ENCODE measurements at regions not wholly inside any gene's neighbourhood (a gene's known extent, or its start where the extent isn't known, plus 50 kb on each side); places are given as distances from the start of the nearest gene placed in this dataset.

DNA sequence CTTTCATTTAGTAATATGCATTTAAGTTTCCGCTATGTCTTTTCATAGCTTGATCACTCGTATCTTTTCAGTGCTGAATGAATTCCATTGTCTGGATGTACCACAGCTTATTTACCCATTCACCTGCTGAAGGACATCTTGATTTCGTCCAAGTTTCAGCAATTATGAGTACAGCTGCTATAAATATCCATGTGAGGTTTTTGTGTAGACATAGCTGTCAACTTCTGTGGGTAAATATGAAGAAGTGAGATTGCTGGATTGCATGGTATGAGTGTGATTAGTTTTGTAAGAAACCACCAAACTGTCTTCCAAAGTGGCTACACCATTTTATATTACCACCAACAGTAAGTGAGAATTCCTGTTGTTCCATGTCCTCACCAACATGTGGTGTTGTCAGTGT lies 79.2 kb upstream of the STMND1 start:
- DNase-seq (ENCODE audit: low read depth, low spot score) (no peak), FAIRE-seq (no peak)
- H3K4me2 ChIP-seq (ENCODE audit: control insufficient read depth, extremely low read depth, insufficient read depth, low read depth, low read length) = no peak overlapping the region
- H3K4me3 ChIP-seq (ENCODE audit: control insufficient read depth in 2 of 3, extremely low read depth in 1 of 3, insufficient read depth in 2 of 3, low read depth in 1 of 3, low read length in 3 of 3) = no peak overlapping the region
- no peaks in the 10 kb centered on the region for H3K79me2 ChIP-seq (ENCODE audit: control insufficient read depth, insufficient read depth, low read length)
- no peaks in the 10 kb centered on the region for H3K4me1 ChIP-seq (ENCODE audit: control insufficient read depth, extremely low read depth, insufficient read depth, low read length)
- no peaks in the 10 kb centered on the region for H3K9me1 ChIP-seq (ENCODE audit: control insufficient read depth, extremely low read depth, insufficient read depth, low read length)
- no peak overlapping the region for H3K27ac ChIP-seq (ENCODE audit: control insufficient read depth, insufficient read depth, low read length)
- no peak overlapping the region for H3K9ac ChIP-seq (ENCODE audit: control insufficient read depth, extremely low read depth, insufficient read depth, low read length)
- H3K27me3 ChIP-seq (ENCODE audit: control insufficient read depth, extremely low read depth, insufficient read depth, low read length) = no peaks in the 10 kb centered on the region
- TF ChIP-seq CTCF (optimal IDR thresholded peaks at IDR 0.05 in 1 of 3, IDR thresholded peaks at IDR 0.05 in 1 of 3, conservative IDR thresholded peaks at IDR 0.05 in 1 of 3; ENCODE audit: extremely low read depth in 1 of 3, insufficient read depth in 2 of 3, low read length in 3 of 3) (no peak), EZH2 (IDR thresholded peaks at IDR 0.05; ENCODE audit: low read length) (no peak)
- H3K36me3 ChIP-seq (ENCODE audit: control insufficient read depth in 2 of 2, extremely low read depth in 1 of 2, insufficient read depth in 2 of 2, low read length in 2 of 2) = no peaks in the 10 kb centered on the region
- no peaks in the 10 kb centered on the region for H4K20me1 ChIP-seq (ENCODE audit: control insufficient read depth, extremely low read depth, insufficient read depth, low read length)
- H3K9me3 ChIP-seq (ENCODE audit: control insufficient read depth, low read depth, low read length) = no peaks in the 10 kb centered on the region
- H2AFZ ChIP-seq (ENCODE audit: control insufficient read depth, low read length) = no peak overlapping the region
- dilution Hi-C loops (cut with MboI; ENCODE audit: extremely low pct_ligation_motif_present, low sequenced_read_pairs) = no loop called here

GRCh38 chr6:17021539-17021889 lies 80.3 kb upstream of the STMND1 start:
- FAIRE-seq = no peak
- dilution Hi-C loops (cut with MboI; ENCODE audit: extremely low pct_ligation_motif_present, low sequenced_read_pairs) = no loop called here
- H3K9ac ChIP-seq (ENCODE audit: control insufficient read depth, extremely low read depth, insufficient read depth, low read length) = no peak overlapping the region

More at GRCh38 chr6:17021539-17021889, 80.3 kb upstream of the STMND1 start:
- Histone ChIP-seq H3K27ac (ENCODE audit: control insufficient read depth, insufficient read depth, low read length) (no peak overlapping the region), H4K20me1 (ENCODE audit: control insufficient read depth, extremely low read depth, insufficient read depth, low read length) (no peaks in the 10 kb centered on the region), H3K27me3 (ENCODE audit: control insufficient read depth, extremely low read depth, insufficient read depth, low read length) (no peaks in the 10 kb centered on the region), H3K36me3 (ENCODE audit: control insufficient read depth in 2 of 2, extremely low read depth in 1 of 2, insufficient read depth in 2 of 2, low read length in 2 of 2) (no peaks in the 10 kb centered on the region), H3K9me1 (ENCODE audit: control insufficient read depth, extremely low read depth, insufficient read depth, low read length) (no peaks in the 10 kb centered on the region), H3K4me1 (ENCODE audit: control insufficient read depth, extremely low read depth, insufficient read depth, low read length) (no peaks in the 10 kb centered on the region), H3K79me2 (ENCODE audit: control insufficient read depth, insufficient read depth, low read length) (no peaks in the 10 kb centered on the region), H3K9me3 (ENCODE audit: control insufficient read depth, low read depth, low read length) (no peaks in the 10 kb centered on the region), H2AFZ (ENCODE audit: control insufficient read depth, low read length) (no peak overlapping the region), H3K4me2 (ENCODE audit: control insufficient read depth, extremely low read depth, insufficient read depth, low read depth, low read length) (no peak overlapping the region), H3K4me3 (ENCODE audit: control insufficient read depth in 2 of 3, extremely low read depth in 1 of 3, insufficient read depth in 2 of 3, low read depth in 1 of 3, low read length in 3 of 3) (no peak overlapping the region)
- no peak for TF ChIP-seq EZH2 (IDR thresholded peaks at IDR 0.05; ENCODE audit: low read length)
- no peak for TF ChIP-seq CTCF (optimal IDR thresholded peaks at IDR 0.05 in 1 of 3, IDR thresholded peaks at IDR 0.05 in 1 of 3, conservative IDR thresholded peaks at IDR 0.05 in 1 of 3; ENCODE audit: extremely low read depth in 1 of 3, insufficient read depth in 2 of 3, low read length in 3 of 3)
- no peak for DNase-seq (ENCODE audit: low read depth, low spot score)
